ENCODE measurements at regions not wholly inside any gene's neighbourhood (a gene's known extent, or its start where the extent isn't known, plus 50 kb on each side); places are given as distances from the start of the nearest gene placed in this dataset.

GRCh38 chr6:164296411-164296810 is 881.9 kb downstream of the QKI start:
- no peaks in the 10 kb centered on the region for H3K27me3 ChIP-seq (ENCODE audit: control insufficient read depth, insufficient read depth, low read length)
- H3K36me3 ChIP-seq (ENCODE audit: control insufficient read depth, insufficient read depth, low read length) = no peaks in the 10 kb centered on the region
- peaks cover 10% of the 10 kb centered on the region for H3K9me3 ChIP-seq (ENCODE audit: control insufficient read depth, insufficient read depth, low read depth, low read length)
- no peaks in the 10 kb centered on the region for H3K4me1 ChIP-seq (ENCODE audit: control insufficient read depth, insufficient read depth, low read length)
- no peak overlapping the region for H3K4me3 ChIP-seq (ENCODE audit: low read depth, low read length)
- H3K9ac ChIP-seq (ENCODE audit: low read length) = no peak overlapping the region
- H3K27ac ChIP-seq (ENCODE audit: low read depth, low read length) = no peak overlapping the region

GRCh38 chr6:164294047-164294784 is 879.7 kb downstream of the QKI start:
- no peak overlapping the region for H3K4me3 ChIP-seq (ENCODE audit: low read depth, low read length)
- peaks cover 16% of the 10 kb centered on the region for H3K9me3 ChIP-seq (ENCODE audit: control insufficient read depth, insufficient read depth, low read depth, low read length)
- no peaks in the 10 kb centered on the region for H3K4me1 ChIP-seq (ENCODE audit: control insufficient read depth, insufficient read depth, low read length)
- no peak overlapping the region for H3K9ac ChIP-seq (ENCODE audit: low read length)
- no peak overlapping the region for H3K27ac ChIP-seq (ENCODE audit: low read depth, low read length)
- no peaks in the 10 kb centered on the region for H3K36me3 ChIP-seq (ENCODE audit: control insufficient read depth, insufficient read depth, low read length)
- no peaks in the 10 kb centered on the region for H3K27me3 ChIP-seq (ENCODE audit: control insufficient read depth, insufficient read depth, low read length)

- H3K27ac ChIP-seq (ENCODE audit: low read depth, low read length) = no peak overlapping the region
- H3K4me3 ChIP-seq (ENCODE audit: low read depth, low read length) = no peak overlapping the region
- H3K9ac ChIP-seq (ENCODE audit: low read length) = no peak overlapping the region
- H3K4me1 ChIP-seq (ENCODE audit: control insufficient read depth, insufficient read depth, low read length) = no peaks in the 10 kb centered on the region
- H3K27me3 ChIP-seq (ENCODE audit: control insufficient read depth, insufficient read depth, low read length) = no peaks in the 10 kb centered on the region
- no peaks in the 10 kb centered on the region for H3K36me3 ChIP-seq (ENCODE audit: control insufficient read depth, insufficient read depth, low read length)
- peaks cover 16% of the 10 kb centered on the region for H3K9me3 ChIP-seq (ENCODE audit: control insufficient read depth, insufficient read depth, low read depth, low read length)
Observed at GRCh38 chr6:164291224-164291623, 876.7 kb downstream of the QKI start.

GRCh38 chr6:164290101-164290500 is 875.6 kb downstream of the QKI start:
- Histone ChIP-seq H3K27me3 (ENCODE audit: control insufficient read depth, insufficient read depth, low read length) (no peaks in the 10 kb centered on the region), H3K4me1 (ENCODE audit: control insufficient read depth, insufficient read depth, low read length) (no peaks in the 10 kb centered on the region), H3K9me3 (ENCODE audit: control insufficient read depth, insufficient read depth, low read depth, low read length) (peaks cover 16% of the 10 kb centered on the region)

GRCh38 chr6:164286011-164286410 is 871.5 kb downstream of the QKI start:
- H3K9me3 ChIP-seq (ENCODE audit: control insufficient read depth, insufficient read depth, low read depth, low read length) = peaks cover 5% of the 10 kb centered on the region
- no peak overlapping the region for H3K27ac ChIP-seq (ENCODE audit: low read depth, low read length)
- no peak overlapping the region for H3K9ac ChIP-seq (ENCODE audit: low read length)
- H3K27me3 ChIP-seq (ENCODE audit: control insufficient read depth, insufficient read depth, low read length) = no peaks in the 10 kb centered on the region
- no peaks in the 10 kb centered on the region for H3K4me1 ChIP-seq (ENCODE audit: control insufficient read depth, insufficient read depth, low read length)
- no peak overlapping the region for H3K4me3 ChIP-seq (ENCODE audit: low read depth, low read length)
- H3K36me3 ChIP-seq (ENCODE audit: control insufficient read depth, insufficient read depth, low read length) = no peaks in the 10 kb centered on the region

More at GRCh38 chr6:164290101-164290500, 875.6 kb downstream of the QKI start:
- no peak overlapping the region for H3K9ac ChIP-seq (ENCODE audit: low read length)
- no peaks in the 10 kb centered on the region for H3K36me3 ChIP-seq (ENCODE audit: control insufficient read depth, insufficient read depth, low read length)
- no peak overlapping the region for H3K4me3 ChIP-seq (ENCODE audit: low read depth, low read length)
- H3K27ac ChIP-seq (ENCODE audit: low read depth, low read length) = no peak overlapping the region

GRCh38 chr6:164283574-164283973 is 869.1 kb downstream of the QKI start:
- H3K9me3 ChIP-seq (ENCODE audit: control insufficient read depth, insufficient read depth, low read depth, low read length) = peaks cover 18% of the 10 kb centered on the region
- no peaks in the 10 kb centered on the region for H3K36me3 ChIP-seq (ENCODE audit: control insufficient read depth, insufficient read depth, low read length)
- no peak overlapping the region for H3K4me3 ChIP-seq (ENCODE audit: low read depth, low read length)
- no peak overlapping the region for H3K27ac ChIP-seq (ENCODE audit: low read depth, low read length)
- no peaks in the 10 kb centered on the region for H3K4me1 ChIP-seq (ENCODE audit: control insufficient read depth, insufficient read depth, low read length)
- no peaks in the 10 kb centered on the region for H3K27me3 ChIP-seq (ENCODE audit: control insufficient read depth, insufficient read depth, low read length)
- no peak overlapping the region for H3K9ac ChIP-seq (ENCODE audit: low read length)

- H3K27ac ChIP-seq (ENCODE audit: low read depth, low read length) = no peak overlapping the region
- H3K9ac ChIP-seq (ENCODE audit: low read length) = no peak overlapping the region
- H3K4me1 ChIP-seq (ENCODE audit: control insufficient read depth, insufficient read depth, low read length) = no peaks in the 10 kb centered on the region
- H3K27me3 ChIP-seq (ENCODE audit: control insufficient read depth, insufficient read depth, low read length) = no peaks in the 10 kb centered on the region
- no peaks in the 10 kb centered on the region for H3K36me3 ChIP-seq (ENCODE audit: control insufficient read depth, insufficient read depth, low read length)
- H3K9me3 ChIP-seq (ENCODE audit: control insufficient read depth, insufficient read depth, low read depth, low read length) = peaks cover 31% of the 10 kb centered on the region
- no peak overlapping the region for H3K4me3 ChIP-seq (ENCODE audit: low read depth, low read length)
Observed at GRCh38 chr6:164276211-164276610, 861.7 kb downstream of the QKI start.

GRCh38 chr6:164275773-164276172 is 861.3 kb downstream of the QKI start:
- H3K27me3 ChIP-seq (ENCODE audit: control insufficient read depth, insufficient read depth, low read length) = no peaks in the 10 kb centered on the region
- H3K36me3 ChIP-seq (ENCODE audit: control insufficient read depth, insufficient read depth, low read length) = no peaks in the 10 kb centered on the region
- no peak overlapping the region for H3K9ac ChIP-seq (ENCODE audit: low read length)
- no peaks in the 10 kb centered on the region for H3K4me1 ChIP-seq (ENCODE audit: control insufficient read depth, insufficient read depth, low read length)
- H3K4me3 ChIP-seq (ENCODE audit: low read depth, low read length) = no peak overlapping the region
- no peak overlapping the region for H3K27ac ChIP-seq (ENCODE audit: low read depth, low read length)
- H3K9me3 ChIP-seq (ENCODE audit: control insufficient read depth, insufficient read depth, low read depth, low read length) = peaks cover 31% of the 10 kb centered on the region

- no peaks in the 10 kb centered on the region for H3K4me1 ChIP-seq (ENCODE audit: control insufficient read depth, insufficient read depth, low read length)
Observed at GRCh38 chr6:164274493-164274892, 860.0 kb downstream of the QKI start.

GRCh38 chr6:164273491-164273890 is 859.0 kb downstream of the QKI start:
- Histone ChIP-seq H3K27ac (ENCODE audit: low read depth, low read length) (no peak overlapping the region), H3K9ac (ENCODE audit: low read length) (no peak overlapping the region), H3K36me3 (ENCODE audit: control insufficient read depth, insufficient read depth, low read length) (no peaks in the 10 kb centered on the region), H3K27me3 (ENCODE audit: control insufficient read depth, insufficient read depth, low read length) (no peaks in the 10 kb centered on the region), H3K4me1 (ENCODE audit: control insufficient read depth, insufficient read depth, low read length) (no peaks in the 10 kb centered on the region), H3K9me3 (ENCODE audit: control insufficient read depth, insufficient read depth, low read depth, low read length) (peaks cover 12% of the 10 kb centered on the region), H3K4me3 (ENCODE audit: low read depth, low read length) (no peak overlapping the region)

More at GRCh38 chr6:164274493-164274892, 860.0 kb downstream of the QKI start:
- peaks cover 22% of the 10 kb centered on the region for H3K9me3 ChIP-seq (ENCODE audit: control insufficient read depth, insufficient read depth, low read depth, low read length)
- no peaks in the 10 kb centered on the region for H3K27me3 ChIP-seq (ENCODE audit: control insufficient read depth, insufficient read depth, low read length)
- H3K27ac ChIP-seq (ENCODE audit: low read depth, low read length) = no peak overlapping the region
- H3K4me3 ChIP-seq (ENCODE audit: low read depth, low read length) = no peak overlapping the region
- no peak overlapping the region for H3K9ac ChIP-seq (ENCODE audit: low read length)
- H3K36me3 ChIP-seq (ENCODE audit: control insufficient read depth, insufficient read depth, low read length) = no peaks in the 10 kb centered on the region

- Histone ChIP-seq H3K36me3 (ENCODE audit: control insufficient read depth, insufficient read depth, low read length) (no peaks in the 10 kb centered on the region), H3K27ac (ENCODE audit: low read depth, low read length) (no peak overlapping the region), H3K4me3 (ENCODE audit: low read depth, low read length) (no peak overlapping the region), H3K27me3 (ENCODE audit: control insufficient read depth, insufficient read depth, low read length) (no peaks in the 10 kb centered on the region), H3K4me1 (ENCODE audit: control insufficient read depth, insufficient read depth, low read length) (no peaks in the 10 kb centered on the region), H3K9ac (ENCODE audit: low read length) (no peak overlapping the region), H3K9me3 (ENCODE audit: control insufficient read depth, insufficient read depth, low read depth, low read length) (no peaks in the 10 kb centered on the region; the same call in 1 of the 2 replicates)
Observed at GRCh38 chr6:164266851-164267250, 852.3 kb downstream of the QKI start.
